ENCODE measurements at regions not wholly inside any gene's neighbourhood (a gene's known extent, or its start where the extent isn't known, plus 50 kb on each side); places are given as distances from the start of the nearest gene placed in this dataset.

DNA sequence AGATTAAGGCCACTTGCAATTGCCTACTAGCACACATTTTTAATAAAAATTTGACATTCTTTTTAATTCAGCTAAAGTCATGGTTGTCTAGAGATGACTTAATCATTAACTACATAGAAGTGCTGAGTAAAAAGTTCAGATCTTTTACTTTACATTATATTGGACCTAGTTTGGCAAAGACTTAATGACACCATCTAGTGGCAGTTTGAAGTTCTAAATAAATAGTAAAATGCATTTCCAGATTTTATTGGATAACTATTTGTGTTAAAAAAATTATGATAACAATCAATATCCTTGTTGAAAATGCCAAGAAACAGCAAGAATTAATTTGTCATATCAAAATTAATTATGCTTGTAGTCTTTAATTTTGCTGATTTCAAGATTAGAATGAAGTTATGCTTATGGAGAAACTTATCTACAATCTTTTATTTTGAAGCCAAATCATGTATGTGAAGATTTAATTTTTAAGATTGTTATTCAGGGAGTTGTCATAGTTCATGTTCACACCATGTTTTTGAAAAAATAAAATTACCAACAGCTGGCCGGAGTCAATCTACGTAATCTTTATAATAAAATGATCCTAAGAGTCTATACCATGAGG lies 69.6 kb upstream of the PJA2 start:
- TF ChIP-seq, protein P1, sequence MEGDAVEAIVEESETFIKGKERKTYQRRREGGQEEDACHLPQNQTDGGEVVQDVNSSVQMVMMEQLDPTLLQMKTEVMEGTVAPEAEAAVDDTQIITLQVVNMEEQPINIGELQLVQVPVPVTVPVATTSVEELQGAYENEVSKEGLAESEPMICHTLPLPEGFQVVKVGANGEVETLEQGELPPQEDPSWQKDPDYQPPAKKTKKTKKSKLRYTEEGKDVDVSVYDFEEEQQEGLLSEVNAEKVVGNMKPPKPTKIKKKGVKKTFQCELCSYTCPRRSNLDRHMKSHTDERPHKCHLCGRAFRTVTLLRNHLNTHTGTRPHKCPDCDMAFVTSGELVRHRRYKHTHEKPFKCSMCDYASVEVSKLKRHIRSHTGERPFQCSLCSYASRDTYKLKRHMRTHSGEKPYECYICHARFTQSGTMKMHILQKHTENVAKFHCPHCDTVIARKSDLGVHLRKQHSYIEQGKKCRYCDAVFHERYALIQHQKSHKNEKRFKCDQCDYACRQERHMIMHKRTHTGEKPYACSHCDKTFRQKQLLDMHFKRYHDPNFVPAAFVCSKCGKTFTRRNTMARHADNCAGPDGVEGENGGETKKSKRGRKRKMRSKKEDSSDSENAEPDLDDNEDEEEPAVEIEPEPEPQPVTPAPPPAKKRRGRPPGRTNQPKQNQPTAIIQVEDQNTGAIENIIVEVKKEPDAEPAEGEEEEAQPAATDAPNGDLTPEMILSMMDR (IDR thresholded peaks at IDR 0.05) = no peak
- Mint-ChIP-seq H3K27me3 (ENCODE audit: low read depth, poor library complexity) (no peaks in the 10 kb centered on the region), H3K9me3 (no peaks in the 10 kb centered on the region), H3K4me3 (no peak overlapping the region), H3K36me3 (ENCODE audit: low read depth) (no peaks in the 10 kb centered on the region), H3K27ac (no peak overlapping the region), H3K4me1 (peaks cover 22% of the 10 kb centered on the region)
- DNase-seq = no peak

DNA sequence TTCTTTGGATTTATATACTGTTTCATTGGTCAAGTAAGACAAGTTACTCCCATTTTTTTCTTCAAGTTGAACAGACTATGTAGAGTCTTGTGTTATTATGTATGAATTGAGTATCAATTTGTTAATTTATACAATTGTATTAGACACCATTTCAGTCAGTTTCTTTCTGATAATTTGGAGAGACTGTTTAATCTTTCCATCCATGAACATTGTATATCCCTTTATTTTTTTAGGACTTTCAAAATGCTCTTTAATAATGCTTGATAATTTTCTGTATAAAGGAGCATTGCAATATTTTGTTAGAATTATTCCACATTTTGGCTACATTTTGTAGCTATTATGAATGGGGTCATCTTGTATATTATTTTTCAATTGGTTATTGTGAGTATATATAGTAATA lies 69.1 kb upstream of the PJA2 start:
- Mint-ChIP-seq H3K36me3 (ENCODE audit: low read depth) (no peaks in the 10 kb centered on the region), H3K4me3 (no peak overlapping the region), H3K9me3 (no peaks in the 10 kb centered on the region), H3K4me1 (peaks cover 21% of the 10 kb centered on the region), H3K27me3 (ENCODE audit: low read depth, poor library complexity) (no peaks in the 10 kb centered on the region), H3K27ac (no peak overlapping the region)
- TF ChIP-seq, protein P1 (IDR thresholded peaks at IDR 0.05) = no peak
- DNase-seq = no peak

DNA sequence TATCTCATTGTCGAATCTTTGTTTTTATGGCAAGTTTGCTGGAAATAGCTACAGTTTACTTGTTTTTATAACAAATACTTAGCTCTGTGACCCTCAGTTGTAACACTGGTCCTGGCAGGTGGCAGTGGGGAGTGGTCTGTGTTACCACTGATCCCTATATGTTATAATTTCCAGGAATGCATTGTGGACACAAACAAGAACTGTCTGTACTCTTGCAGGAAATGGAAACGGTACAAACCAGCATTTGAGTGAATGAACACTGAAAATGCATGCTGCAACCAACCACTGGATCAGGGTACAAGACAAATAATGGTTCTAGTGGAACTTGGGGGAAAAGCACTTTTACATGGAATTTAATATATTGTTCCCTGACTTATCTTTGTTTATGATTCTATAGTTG lies 66.5 kb upstream of the PJA2 start:
- H3K27me3 Mint-ChIP-seq (ENCODE audit: low read depth, poor library complexity) = no peaks in the 10 kb centered on the region
- H3K4me3 Mint-ChIP-seq = no peak overlapping the region
- no peaks in the 10 kb centered on the region for H3K9me3 Mint-ChIP-seq
- H3K4me1 Mint-ChIP-seq = no peaks in the 10 kb centered on the region
- H3K27ac Mint-ChIP-seq = no peak overlapping the region
- no peak for DNase-seq
- TF ChIP-seq, protein P1 (IDR thresholded peaks at IDR 0.05) = no peak
- no peaks in the 10 kb centered on the region for H3K36me3 Mint-ChIP-seq (ENCODE audit: low read depth)

DNA sequence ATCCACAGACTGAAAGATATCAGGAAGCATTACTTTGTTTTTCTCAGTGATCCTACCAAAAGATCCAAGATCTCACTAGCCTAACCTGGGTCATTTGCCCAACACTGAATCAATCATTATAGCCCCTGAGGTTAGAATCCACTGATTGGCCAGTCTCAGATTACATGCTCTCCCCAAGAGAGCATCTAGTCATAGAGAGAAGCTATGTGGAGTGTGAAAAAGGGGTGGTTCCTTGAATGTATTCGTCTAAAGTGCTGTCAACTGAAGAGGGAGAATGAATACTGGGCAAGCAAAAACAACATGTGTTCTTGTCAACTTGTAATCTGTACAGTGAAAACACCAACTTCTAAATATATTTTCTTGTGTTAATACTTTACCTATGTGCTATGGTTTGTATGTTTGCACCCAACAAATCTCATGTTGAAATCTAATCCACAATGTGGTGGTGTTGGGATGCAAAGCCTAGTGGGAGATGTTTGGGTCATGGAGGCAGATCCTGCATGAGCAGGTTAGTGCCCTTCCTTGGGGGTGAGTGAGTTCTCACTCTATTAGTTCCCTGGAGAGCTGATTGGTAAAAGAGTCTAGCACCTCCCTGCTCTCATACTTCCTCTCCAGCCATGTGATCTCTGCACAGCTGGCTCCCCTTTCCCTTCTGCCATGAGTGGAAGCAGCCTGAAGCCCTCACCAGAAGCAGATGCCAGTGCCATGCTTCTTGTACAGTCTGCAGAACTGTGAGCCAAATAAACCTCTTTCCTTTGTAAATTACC lies 60.3 kb upstream of the PJA2 start:
- H3K27ac Mint-ChIP-seq = no peak overlapping the region
- H3K36me3 Mint-ChIP-seq (ENCODE audit: low read depth) = no peaks in the 10 kb centered on the region
- H3K4me1 Mint-ChIP-seq = peaks cover 11% of the 10 kb centered on the region
- H3K4me3 Mint-ChIP-seq = no peak overlapping the region
- H3K27me3 Mint-ChIP-seq (ENCODE audit: low read depth, poor library complexity) = no peaks in the 10 kb centered on the region
- DNase-seq = no peak
- TF ChIP-seq, protein P1 (IDR thresholded peaks at IDR 0.05) = no peak
- peaks cover 3% of the 10 kb centered on the region for H3K9me3 Mint-ChIP-seq

DNA sequence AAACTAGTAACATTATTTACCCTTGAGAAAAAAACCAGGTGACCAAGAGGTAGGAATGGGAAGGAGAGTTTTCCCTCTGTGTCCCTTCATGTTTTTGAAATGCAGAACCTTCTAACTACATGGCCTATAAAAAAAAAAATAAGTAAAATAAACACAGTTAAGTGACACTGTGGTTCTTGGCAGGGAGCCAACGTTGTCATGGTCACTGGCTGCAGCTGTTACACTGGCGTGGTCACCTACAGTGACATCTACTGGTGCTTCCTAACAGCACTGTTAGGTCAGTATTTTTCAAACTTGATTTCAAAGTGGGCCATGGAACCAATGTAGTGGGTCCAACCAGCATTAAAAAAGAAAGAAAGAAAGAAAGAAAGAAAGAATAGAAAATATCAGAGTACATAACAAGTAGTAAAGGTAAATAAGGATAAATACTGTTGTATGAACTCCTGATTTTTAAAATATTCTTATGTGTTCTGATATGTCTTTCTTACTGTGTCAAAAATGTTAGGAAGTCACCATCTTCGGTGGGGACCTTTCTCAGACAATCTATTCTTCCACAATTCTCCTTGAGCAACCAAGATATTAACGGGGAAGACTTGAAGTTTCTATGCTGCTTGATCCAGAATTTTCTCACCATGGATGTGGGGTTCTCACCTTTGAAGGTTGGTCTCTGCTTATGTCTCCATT lies 59.1 kb upstream of the PJA2 start:
- Mint-ChIP-seq H3K27me3 (ENCODE audit: low read depth, poor library complexity) (no peaks in the 10 kb centered on the region), H3K4me1 (peaks cover 11% of the 10 kb centered on the region), H3K27ac (no peak overlapping the region), H3K36me3 (ENCODE audit: low read depth) (no peaks in the 10 kb centered on the region), H3K4me3 (no peak overlapping the region), H3K9me3 (peaks cover 3% of the 10 kb centered on the region)
- peak; percentile 80 for DNase-seq
- TF ChIP-seq, protein P1 (IDR thresholded peaks at IDR 0.05) = peak; percentile 47
